ENCODE measurements at regions not wholly inside any gene's neighbourhood (a gene's known extent, or its start where the extent isn't known, plus 50 kb on each side); places are given as distances from the start of the nearest gene placed in this dataset.

DNA sequence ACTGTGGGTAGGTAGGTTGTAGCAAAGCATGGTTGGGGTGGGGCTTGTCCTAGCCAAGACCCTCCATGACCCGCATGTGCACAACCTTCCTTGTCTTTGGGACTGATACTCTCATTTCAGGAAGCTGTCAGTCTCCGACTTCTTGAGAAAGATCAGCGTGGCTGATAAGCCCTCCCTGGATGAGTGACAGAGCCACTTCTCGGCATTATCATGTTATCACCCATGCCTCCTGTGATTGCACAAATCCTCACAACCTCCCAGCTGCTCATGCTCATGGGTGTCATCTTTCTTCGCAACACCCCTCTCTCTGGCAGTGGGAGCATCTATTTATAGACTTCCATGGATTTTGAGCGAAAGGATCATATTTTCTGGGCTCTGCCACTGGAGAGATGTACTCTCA is 314.2 kb downstream of the FOXL1 start:
- TF ChIP-seq HNF4A (conservative IDR thresholded peaks at IDR 0.05) (no peak), TAF1 (conservative IDR thresholded peaks at IDR 0.05) (no peak), NR2F2 (IDR thresholded peaks at IDR 0.05) (no peak), EGR1 (IDR thresholded peaks at IDR 0.05; ENCODE audit: low read depth in 2 of 2) (no peak), RXRA (IDR thresholded peaks at IDR 0.05) (no peak), FOXA1 (IDR thresholded peaks at IDR 0.05) (no peak), HNF4G (IDR thresholded peaks at IDR 0.05) (no peak), RAD21 (IDR thresholded peaks at IDR 0.05) (no peak), SP1 (IDR thresholded peaks at IDR 0.05) (no peak), YY1 (IDR thresholded peaks at IDR 0.05) (no peak), GABPA (IDR thresholded peaks at IDR 0.05 in 1 of 2, conservative IDR thresholded peaks at IDR 0.05 in 1 of 2) (no peak), JUND (IDR thresholded peaks at IDR 0.05) (no peak)
- TF ChIP-seq, protein P1, sequence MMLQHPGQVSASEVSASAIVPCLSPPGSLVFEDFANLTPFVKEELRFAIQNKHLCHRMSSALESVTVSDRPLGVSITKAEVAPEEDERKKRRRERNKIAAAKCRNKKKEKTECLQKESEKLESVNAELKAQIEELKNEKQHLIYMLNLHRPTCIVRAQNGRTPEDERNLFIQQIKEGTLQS (IDR thresholded peaks at IDR 0.05): no peak
- TF ChIP-seq, protein P2, sequence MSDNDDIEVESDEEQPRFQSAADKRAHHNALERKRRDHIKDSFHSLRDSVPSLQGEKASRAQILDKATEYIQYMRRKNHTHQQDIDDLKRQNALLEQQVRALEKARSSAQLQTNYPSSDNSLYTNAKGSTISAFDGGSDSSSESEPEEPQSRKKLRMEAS (IDR thresholded peaks at IDR 0.05): no peak
- TF ChIP-seq, protein P3, sequence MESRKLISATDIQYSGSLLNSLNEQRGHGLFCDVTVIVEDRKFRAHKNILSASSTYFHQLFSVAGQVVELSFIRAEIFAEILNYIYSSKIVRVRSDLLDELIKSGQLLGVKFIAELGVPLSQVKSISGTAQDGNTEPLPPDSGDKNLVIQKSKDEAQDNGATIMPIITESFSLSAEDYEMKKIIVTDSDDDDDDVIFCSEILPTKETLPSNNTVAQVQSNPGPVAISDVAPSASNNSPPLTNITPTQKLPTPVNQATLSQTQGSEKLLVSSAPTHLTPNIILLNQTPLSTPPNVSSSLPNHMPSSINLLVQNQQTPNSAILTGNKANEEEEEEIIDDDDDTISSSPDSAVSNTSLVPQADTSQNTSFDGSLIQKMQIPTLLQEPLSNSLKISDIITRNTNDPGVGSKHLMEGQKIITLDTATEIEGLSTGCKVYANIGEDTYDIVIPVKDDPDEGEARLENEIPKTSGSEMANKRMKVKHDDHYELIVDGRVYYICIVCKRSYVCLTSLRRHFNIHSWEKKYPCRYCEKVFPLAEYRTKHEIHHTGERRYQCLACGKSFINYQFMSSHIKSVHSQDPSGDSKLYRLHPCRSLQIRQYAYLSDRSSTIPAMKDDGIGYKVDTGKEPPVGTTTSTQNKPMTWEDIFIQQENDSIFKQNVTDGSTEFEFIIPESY (IDR thresholded peaks at IDR 0.05): no peak
- TF ChIP-seq, protein P4, sequence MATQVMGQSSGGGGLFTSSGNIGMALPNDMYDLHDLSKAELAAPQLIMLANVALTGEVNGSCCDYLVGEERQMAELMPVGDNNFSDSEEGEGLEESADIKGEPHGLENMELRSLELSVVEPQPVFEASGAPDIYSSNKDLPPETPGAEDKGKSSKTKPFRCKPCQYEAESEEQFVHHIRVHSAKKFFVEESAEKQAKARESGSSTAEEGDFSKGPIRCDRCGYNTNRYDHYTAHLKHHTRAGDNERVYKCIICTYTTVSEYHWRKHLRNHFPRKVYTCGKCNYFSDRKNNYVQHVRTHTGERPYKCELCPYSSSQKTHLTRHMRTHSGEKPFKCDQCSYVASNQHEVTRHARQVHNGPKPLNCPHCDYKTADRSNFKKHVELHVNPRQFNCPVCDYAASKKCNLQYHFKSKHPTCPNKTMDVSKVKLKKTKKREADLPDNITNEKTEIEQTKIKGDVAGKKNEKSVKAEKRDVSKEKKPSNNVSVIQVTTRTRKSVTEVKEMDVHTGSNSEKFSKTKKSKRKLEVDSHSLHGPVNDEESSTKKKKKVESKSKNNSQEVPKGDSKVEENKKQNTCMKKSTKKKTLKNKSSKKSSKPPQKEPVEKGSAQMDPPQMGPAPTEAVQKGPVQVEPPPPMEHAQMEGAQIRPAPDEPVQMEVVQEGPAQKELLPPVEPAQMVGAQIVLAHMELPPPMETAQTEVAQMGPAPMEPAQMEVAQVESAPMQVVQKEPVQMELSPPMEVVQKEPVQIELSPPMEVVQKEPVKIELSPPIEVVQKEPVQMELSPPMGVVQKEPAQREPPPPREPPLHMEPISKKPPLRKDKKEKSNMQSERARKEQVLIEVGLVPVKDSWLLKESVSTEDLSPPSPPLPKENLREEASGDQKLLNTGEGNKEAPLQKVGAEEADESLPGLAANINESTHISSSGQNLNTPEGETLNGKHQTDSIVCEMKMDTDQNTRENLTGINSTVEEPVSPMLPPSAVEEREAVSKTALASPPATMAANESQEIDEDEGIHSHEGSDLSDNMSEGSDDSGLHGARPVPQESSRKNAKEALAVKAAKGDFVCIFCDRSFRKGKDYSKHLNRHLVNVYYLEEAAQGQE (IDR thresholded peaks at IDR 0.05): no peak
- TF ChIP-seq, protein P5, sequence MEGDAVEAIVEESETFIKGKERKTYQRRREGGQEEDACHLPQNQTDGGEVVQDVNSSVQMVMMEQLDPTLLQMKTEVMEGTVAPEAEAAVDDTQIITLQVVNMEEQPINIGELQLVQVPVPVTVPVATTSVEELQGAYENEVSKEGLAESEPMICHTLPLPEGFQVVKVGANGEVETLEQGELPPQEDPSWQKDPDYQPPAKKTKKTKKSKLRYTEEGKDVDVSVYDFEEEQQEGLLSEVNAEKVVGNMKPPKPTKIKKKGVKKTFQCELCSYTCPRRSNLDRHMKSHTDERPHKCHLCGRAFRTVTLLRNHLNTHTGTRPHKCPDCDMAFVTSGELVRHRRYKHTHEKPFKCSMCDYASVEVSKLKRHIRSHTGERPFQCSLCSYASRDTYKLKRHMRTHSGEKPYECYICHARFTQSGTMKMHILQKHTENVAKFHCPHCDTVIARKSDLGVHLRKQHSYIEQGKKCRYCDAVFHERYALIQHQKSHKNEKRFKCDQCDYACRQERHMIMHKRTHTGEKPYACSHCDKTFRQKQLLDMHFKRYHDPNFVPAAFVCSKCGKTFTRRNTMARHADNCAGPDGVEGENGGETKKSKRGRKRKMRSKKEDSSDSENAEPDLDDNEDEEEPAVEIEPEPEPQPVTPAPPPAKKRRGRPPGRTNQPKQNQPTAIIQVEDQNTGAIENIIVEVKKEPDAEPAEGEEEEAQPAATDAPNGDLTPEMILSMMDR (IDR thresholded peaks at IDR 0.05; ENCODE audit: low read depth, low read length, missing input control): no peak
- Histone ChIP-seq H3K36me3 (ENCODE audit: control insufficient read depth in 4 of 4, insufficient read depth in 3 of 4, low read depth in 1 of 4, low read length in 3 of 4) (no peaks in the 10 kb centered on the region), H3K4me3 (ENCODE audit: low read depth in 1 of 3, low read length in 3 of 3) (no peak overlapping the region), H3K9ac (ENCODE audit: low read depth in 1 of 2, low read length in 2 of 2) (no peak overlapping the region), H3K27ac (ENCODE audit: low read depth in 1 of 2, low read length in 2 of 2) (no peak overlapping the region), H3K27me3 (ENCODE audit: control insufficient read depth in 4 of 4, insufficient read depth in 4 of 4, low read length in 3 of 4) (peaks cover 0 to 13% (median 2%) of the 10 kb centered on the region in 4 donors), H3K9me3 (ENCODE audit: control insufficient read depth in 4 of 4, low read length in 3 of 4) (peaks cover 0 to 2% (median 0%) of the 10 kb centered on the region in 4 donors), H3K4me1 (ENCODE audit: control insufficient read depth in 4 of 4, insufficient read depth in 4 of 4, low read length in 3 of 4) (no peaks in the 10 kb centered on the region)
- 64% methylated on average over 6 of the region's 6 CpGs for WGBS
- DNase-seq (ENCODE audit: low spot score): no peak

All from liver (tissue), 8 donors.